ENCODE measurements at regions not wholly inside any gene's neighbourhood (a gene's known extent, or its start where the extent isn't known, plus 50 kb on each side); places are given as distances from the start of the nearest gene placed in this dataset.

- DNase-seq = no peak
Observed at GRCh38 chr2:226143091-226143490, 656.5 kb downstream of the IRS1 start.

- no peak for DNase-seq
Observed at GRCh38 chr2:226142463-226142862, 657.2 kb downstream of the IRS1 start.

GRCh38 chr2:226140594-226140993 is 659.0 kb downstream of the IRS1 start:
- DNase-seq = no peak

- DNase-seq = no peak
Observed at GRCh38 chr2:226139759-226140158, 659.9 kb downstream of the IRS1 start.

GRCh38 chr2:226137201-226137811 is 662.3 kb downstream of the IRS1 start:
- DNase-seq = no peak

GRCh38 chr2:226136739-226137138 is 662.9 kb downstream of the IRS1 start:
- DNase-seq = no peak

- no peak for DNase-seq
Observed at GRCh38 chr2:226135861-226136548, 663.6 kb downstream of the IRS1 start.

GRCh38 chr2:226132323-226133215 is 667.1 kb downstream of the IRS1 start:
- no peak for DNase-seq

- no peak for DNase-seq
Observed at GRCh38 chr2:226131299-226131784, 668.3 kb downstream of the IRS1 start.

GRCh38 chr2:226130192-226130591 is 669.4 kb downstream of the IRS1 start:
- DNase-seq = no peak

- DNase-seq = no peak
Observed at GRCh38 chr2:226127682-226128081, 671.9 kb downstream of the IRS1 start.

GRCh38 chr2:226126104-226126503 is 673.5 kb downstream of the IRS1 start:
- no peak for DNase-seq

- DNase-seq = no peak
Observed at GRCh38 chr2:226125176-226125883, 674.3 kb downstream of the IRS1 start.

- DNase-seq = no peak
Observed at GRCh38 chr2:226124548-226125011, 675.0 kb downstream of the IRS1 start.

GRCh38 chr2:226123300-226123699 is 676.3 kb downstream of the IRS1 start:
- DNase-seq = no peak

- no peak for DNase-seq
Observed at GRCh38 chr2:226122041-226122440, 677.6 kb downstream of the IRS1 start.

GRCh38 chr2:226121046-226121738 is 678.4 kb downstream of the IRS1 start:
- DNase-seq = no peak

GRCh38 chr2:226118471-226119429 is 680.9 kb downstream of the IRS1 start:
- DNase-seq = no peak

GRCh38 chr2:226117510-226118065 is 682.0 kb downstream of the IRS1 start:
- no peak for DNase-seq

GRCh38 chr2:226116346-226116745 is 683.3 kb downstream of the IRS1 start:
- no peak for DNase-seq

GRCh38 chr2:226115832-226116200 is 683.8 kb downstream of the IRS1 start:
- no peak for DNase-seq

Data from activated CD4-positive, alpha-beta T cell treated with anti-CD3 and anti-CD28 coated beads, Interleukin-2, amount 50 U/mL, for 4 hours (primary cell).